Skeletal muscle tissue (tissue), 3 donors: ENCODE measurements at regions not wholly inside any gene's neighbourhood (a gene's known extent, or its start where the extent isn't known, plus 50 kb on each side); places are given as distances from the start of the nearest gene placed in this dataset.

ENCODE experiments used
- H3K27ac ChIP-seq: one replicate; pipeline ENCODE4 v1.7.0; 2013; ENCODE audit warnings: mild to moderate bottlenecking, low read depth, low read length, inconsistent platforms
- H3K27me3 ChIP-seq, 3 donors: one replicate each; pipeline ENCODE4 v1.7.0; 2013; ENCODE audit warnings: low read length in 3 of 3; ENCODE audit not compliant: control insufficient read depth in 3 of 3, insufficient read depth in 3 of 3
- H3K36me3 ChIP-seq, 3 donors: one replicate each; pipeline ENCODE4 v1.7.0; 2013; ENCODE audit warnings: low read length in 3 of 3; ENCODE audit not compliant: control insufficient read depth in 3 of 3, insufficient read depth in 3 of 3
- H3K4me1 ChIP-seq, 3 donors: one replicate each; pipeline ENCODE4 v1.7.0; 2013; ENCODE audit warnings: low read length in 3 of 3, mild to moderate bottlenecking in 3 of 3; ENCODE audit not compliant: control insufficient read depth in 3 of 3, insufficient read depth in 3 of 3
- H3K4me3 ChIP-seq, 3 donors: one replicate each; pipeline ENCODE4 v1.7.0; 2013; ENCODE audit warnings: low read length in 3 of 3
- H3K9ac ChIP-seq, 3 donors: one replicate each; pipeline ENCODE4 v1.7.0; 2013; ENCODE audit warnings: low read length in 3 of 3, mild to moderate bottlenecking in 3 of 3, moderate library complexity in 2 of 3, low read depth in 1 of 3
- H3K9me3 ChIP-seq, 3 donors: one replicate each; pipeline ENCODE4 v1.7.0; 2013; ENCODE audit warnings: low read length in 3 of 3; ENCODE audit not compliant: control insufficient read depth in 3 of 3
- donor health status: Osteomylitis.

DNA sequence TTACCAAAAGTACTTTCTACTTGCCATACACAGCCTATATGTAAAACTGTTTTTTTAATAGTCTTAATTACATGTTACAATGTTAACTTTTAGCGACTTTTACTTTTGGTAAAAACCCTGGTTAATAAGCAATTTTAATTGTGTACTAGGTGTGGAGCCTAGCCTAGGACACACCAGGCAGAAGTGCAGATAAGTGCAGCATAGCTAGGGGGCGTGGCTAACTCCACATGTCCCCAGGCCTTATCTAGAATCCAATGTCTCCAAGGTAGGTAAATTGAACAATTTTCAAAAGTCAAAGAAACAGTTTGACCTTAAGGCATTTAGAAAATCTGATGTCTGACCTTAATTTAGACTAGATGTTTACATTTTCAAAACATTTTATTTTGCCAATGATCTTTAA is 858.7 kb downstream of the CCSER2 start:
- Histone ChIP-seq H3K9ac (no peak overlapping the region), H3K9me3 (no peaks in the 10 kb centered on the region), H3K4me1 (no peaks in the 10 kb centered on the region), H3K36me3 (no peaks in the 10 kb centered on the region), H3K4me3 (no peak overlapping the region), H3K27me3 (no peaks in the 10 kb centered on the region), H3K27ac (no peak overlapping the region)

DNA sequence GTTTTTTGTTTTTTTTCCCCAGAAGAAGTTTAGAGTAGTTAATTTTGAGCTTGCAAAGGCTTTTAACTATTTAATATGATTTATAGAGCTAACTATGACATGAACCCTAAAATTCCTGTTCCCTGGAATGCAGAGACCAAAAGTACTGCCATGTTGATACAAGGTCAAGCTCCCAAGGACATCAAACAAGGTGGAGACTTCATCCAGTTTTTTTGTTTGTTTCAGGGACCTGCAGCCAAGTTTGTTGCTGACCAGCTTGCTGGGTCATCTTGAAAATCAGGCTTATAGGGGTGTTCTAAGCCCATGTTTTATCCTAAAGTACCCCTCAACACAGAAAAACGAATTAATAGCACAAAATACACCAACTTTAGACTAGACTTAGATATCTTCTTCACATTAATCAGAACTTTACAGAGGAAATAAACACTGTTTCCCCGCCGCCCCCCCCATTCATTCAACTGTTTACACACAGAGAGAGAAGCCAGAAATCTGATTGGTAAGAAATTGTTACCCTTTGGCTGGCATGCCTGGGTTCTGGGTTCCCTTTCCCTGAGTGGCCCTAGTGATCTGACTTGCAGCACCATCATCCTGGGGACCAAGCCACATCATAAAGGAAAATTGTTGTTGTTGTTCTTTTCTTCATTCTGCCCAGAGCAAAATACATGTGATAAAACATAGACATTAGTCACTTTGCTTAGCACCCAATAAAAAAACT is 860.5 kb downstream of the CCSER2 start:
- H3K4me3 ChIP-seq, result no peak overlapping the region
- H3K9me3 ChIP-seq, result peaks cover 0 to 3% (median 0%) of the 10 kb centered on the region in 3 donors
- H3K9ac ChIP-seq, result no peak overlapping the region
- no peak overlapping the region for H3K27ac ChIP-seq
- no peaks in the 10 kb centered on the region for H3K27me3 ChIP-seq
- H3K36me3 ChIP-seq, result no peaks in the 10 kb centered on the region
- H3K4me1 ChIP-seq, result no peaks in the 10 kb centered on the region

DNA sequence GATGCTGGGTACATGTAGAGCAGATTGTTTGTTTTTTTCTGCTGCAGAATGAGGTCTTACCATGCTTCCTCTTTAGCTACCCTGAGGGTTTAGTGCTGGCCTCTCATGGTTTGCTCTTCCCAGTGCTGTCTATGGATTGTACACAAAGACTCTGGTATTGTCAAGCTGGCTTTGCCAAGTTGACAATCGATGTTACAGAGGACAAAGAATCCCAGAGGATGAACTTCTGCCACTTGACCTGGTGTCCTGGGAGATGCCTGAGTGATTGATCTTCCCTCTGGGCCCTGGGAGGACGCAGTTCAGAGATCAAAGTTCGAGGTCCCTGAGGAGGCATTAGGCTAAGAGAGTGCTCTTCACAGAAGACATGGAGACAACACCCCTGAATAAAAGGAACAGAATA is 865.4 kb downstream of the CCSER2 start:
- no peaks in the 10 kb centered on the region for H3K4me1 ChIP-seq
- H3K27ac ChIP-seq, result no peak overlapping the region
- no peaks in the 10 kb centered on the region for H3K36me3 ChIP-seq
- H3K27me3 ChIP-seq, result peaks cover 0 to 5% (median 0%) of the 10 kb centered on the region in 3 donors
- H3K9ac ChIP-seq, result no peak overlapping the region
- peaks cover 0 to 3% (median 0%) of the 10 kb centered on the region in 3 donors for H3K9me3 ChIP-seq
- no peak overlapping the region for H3K4me3 ChIP-seq

GRCh38 chr10:85194706-85195105 is 866.3 kb downstream of the CCSER2 start:
- H3K27me3 ChIP-seq, result peaks cover 0 to 5% (median 0%) of the 10 kb centered on the region in 3 donors
- H3K9me3 ChIP-seq, result peaks cover 0 to 3% (median 0%) of the 10 kb centered on the region in 3 donors
- H3K4me3 ChIP-seq, result no peak overlapping the region
- H3K4me1 ChIP-seq, result no peaks in the 10 kb centered on the region
- H3K27ac ChIP-seq, result no peak overlapping the region
- no peak overlapping the region for H3K9ac ChIP-seq
- H3K36me3 ChIP-seq, result no peaks in the 10 kb centered on the region

DNA sequence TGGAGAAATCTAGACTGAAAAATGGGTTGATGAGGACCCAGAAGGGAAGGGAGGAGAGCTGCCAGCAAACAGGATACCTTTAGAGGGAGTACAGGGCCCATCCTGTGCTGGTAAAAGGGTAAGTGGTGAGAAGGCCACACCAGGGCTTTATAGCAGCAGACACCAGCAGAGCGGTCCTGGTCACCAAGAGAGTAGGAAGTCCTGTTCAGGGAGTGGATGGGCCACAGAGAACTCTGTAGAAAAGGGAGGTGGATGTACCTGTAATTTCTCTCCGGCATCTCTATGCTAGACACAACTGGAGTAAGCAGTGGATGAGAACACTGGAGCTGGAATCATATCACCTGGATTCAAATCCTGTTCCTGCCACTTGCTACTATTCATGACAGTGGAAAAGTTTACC is 867.2 kb downstream of the CCSER2 start:
- Histone ChIP-seq H3K9me3 (peaks cover 0 to 3% (median 0%) of the 10 kb centered on the region in 3 donors), H3K4me3 (no peak overlapping the region), H3K36me3 (no peaks in the 10 kb centered on the region)

GRCh38 chr10:85204814-85205213 is 876.4 kb downstream of the CCSER2 start:
- Histone ChIP-seq H3K9ac (no peak overlapping the region), H3K27ac (no peak overlapping the region), H3K9me3 (no peaks in the 10 kb centered on the region), H3K27me3 (no peaks in the 10 kb centered on the region), H3K36me3 (no peaks in the 10 kb centered on the region), H3K4me1 (no peaks in the 10 kb centered on the region), H3K4me3 (no peak overlapping the region)

More for the DNA sequence above, 867.2 kb downstream of the CCSER2 start:
- Histone ChIP-seq H3K27me3 (peaks cover 0 to 5% (median 0%) of the 10 kb centered on the region in 3 donors), H3K27ac (no peak overlapping the region), H3K9ac (no peak overlapping the region), H3K4me1 (no peaks in the 10 kb centered on the region)

- Histone ChIP-seq H3K4me3 (no peak overlapping the region), H3K27ac (no peak overlapping the region), H3K9me3 (no peaks in the 10 kb centered on the region), H3K4me1 (no peaks in the 10 kb centered on the region), H3K36me3 (no peaks in the 10 kb centered on the region), H3K9ac (no peak overlapping the region), H3K27me3 (no peaks in the 10 kb centered on the region)
Observed at GRCh38 chr10:85212526-85212925, 884.1 kb downstream of the CCSER2 start.

- H3K4me3 ChIP-seq, result no peak overlapping the region
- H3K27me3 ChIP-seq, result no peaks in the 10 kb centered on the region
- H3K36me3 ChIP-seq, result no peaks in the 10 kb centered on the region
- H3K9ac ChIP-seq, result no peak overlapping the region
- H3K27ac ChIP-seq, result no peak overlapping the region
- H3K4me1 ChIP-seq, result no peaks in the 10 kb centered on the region
- no peaks in the 10 kb centered on the region for H3K9me3 ChIP-seq
Observed at GRCh38 chr10:85213493-85213892, 885.1 kb downstream of the CCSER2 start.

- Histone ChIP-seq H3K27me3 (peaks cover 0 to 2% (median 0%) of the 10 kb centered on the region in 3 donors), H3K9me3 (no peaks in the 10 kb centered on the region), H3K9ac (no peak overlapping the region), H3K27ac (no peak overlapping the region), H3K4me3 (no peak overlapping the region), H3K36me3 (no peaks in the 10 kb centered on the region), H3K4me1 (no peaks in the 10 kb centered on the region)
Observed at GRCh38 chr10:85222300-85222699, 893.9 kb downstream of the CCSER2 start.

DNA sequence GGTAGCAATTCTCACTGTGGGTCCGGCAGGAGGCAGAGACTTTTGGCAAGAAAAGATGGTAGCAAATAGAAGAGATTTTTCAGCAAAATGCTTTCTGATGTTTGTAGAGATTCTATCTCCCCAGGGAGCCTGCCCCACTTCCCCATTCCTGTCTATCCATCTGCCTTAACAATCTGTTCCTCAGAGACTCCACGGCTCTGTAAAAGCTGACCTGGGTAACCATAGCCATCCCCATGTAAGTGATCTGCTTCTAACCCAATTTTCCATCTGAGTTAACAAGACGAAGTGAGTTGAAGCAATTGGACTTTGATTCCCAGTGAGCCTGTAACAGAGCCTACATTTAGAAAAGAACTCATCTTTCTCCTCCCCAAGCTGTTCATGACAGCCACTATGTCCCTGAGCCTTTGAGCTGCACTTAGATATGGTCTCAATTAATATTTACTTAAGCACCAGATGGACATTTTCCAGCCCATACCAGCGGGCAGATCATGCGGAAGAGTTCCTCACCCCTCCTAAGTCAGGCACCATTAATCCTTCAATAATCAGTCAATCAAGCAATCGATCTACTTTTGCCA is 896.1 kb downstream of the CCSER2 start:
- no peak overlapping the region for H3K9ac ChIP-seq
- H3K27ac ChIP-seq, result no peak overlapping the region
- H3K27me3 ChIP-seq, result peaks cover 0 to 1% (median 0%) of the 10 kb centered on the region in 3 donors
- H3K4me1 ChIP-seq, result no peaks in the 10 kb centered on the region
- H3K4me3 ChIP-seq, result no peak overlapping the region
- no peaks in the 10 kb centered on the region for H3K9me3 ChIP-seq
- H3K36me3 ChIP-seq, result no peaks in the 10 kb centered on the region
